NB4 (cell line): ENCODE measurements at regions not wholly inside any gene's neighbourhood (a gene's known extent, or its start where the extent isn't known, plus 50 kb on each side); places are given as distances from the start of the nearest gene placed in this dataset.

Experiments used
- DNase-seq: peaks from one replicate; pipeline ENCODE4 v3.0.0; 2010; ENCODE audit warnings: low read depth
- H3K4me3 ChIP-seq: one replicate; pipeline ENCODE4 v1.5.1; 2011; ENCODE audit warnings: mild to moderate bottlenecking, low read depth, low read length, moderate library complexity
- CTCF ChIP-seq: IDR thresholded peaks from one replicate; pipeline ENCODE4 v1.5.1; 2012; ENCODE audit warnings: low read depth, low read length
- MAX ChIP-seq: IDR thresholded peaks from 2 replicates; pipeline ENCODE4 v1.6.1; 2011; ENCODE audit warnings: low read depth, low read length
- MYC ChIP-seq: IDR thresholded peaks from 2 replicates; pipeline ENCODE4 v1.6.1; 2011; ENCODE audit warnings: low read depth, low read length
- POLR2A ChIP-seq: IDR thresholded peaks from 2 replicates; pipeline ENCODE4 v1.6.1; 2011; ENCODE audit warnings: mild to moderate bottlenecking; ENCODE audit not compliant: insufficient read length; ENCODE audit errors: extremely low read depth

- no peak for DNase-seq
- TF ChIP-seq MYC (no peak), CTCF (no peak), POLR2A (no peak), MAX (no peak)
- H3K4me3 ChIP-seq = no peak overlapping the region
Measured at GRCh38 chr11:10371926-10372641, 67.2 kb downstream of the ADM start.

- DNase-seq = no peak
- H3K4me3 ChIP-seq = no peak overlapping the region
- no peak for TF ChIP-seq POLR2A
- TF ChIP-seq CTCF = no peak
Measured at GRCh38 chr11:10373340-10373739, 68.5 kb downstream of the ADM start.

- TF ChIP-seq CTCF (no peak), MAX (no peak), POLR2A (no peak), MYC (no peak)
- no peak for DNase-seq
Measured at GRCh38 chr11:10373929-10374328, 69.1 kb downstream of the ADM start.

GRCh38 chr11:10374386-10374785, 69.5 kb downstream of the ADM start:
- H3K4me3 ChIP-seq = no peak overlapping the region
- TF ChIP-seq MAX (no peak), MYC (no peak), POLR2A (no peak), CTCF (no peak)
- no peak for DNase-seq

More at GRCh38 chr11:10373929-10374328, 69.1 kb downstream of the ADM start:
- H3K4me3 ChIP-seq = no peak overlapping the region

- DNase-seq = no peak
Measured at GRCh38 chr11:10375280-10375971, 70.6 kb downstream of the ADM start.

More at GRCh38 chr11:10375280-10375971, 70.6 kb downstream of the ADM start:
- TF ChIP-seq MAX (no peak), MYC (no peak), POLR2A (no peak), CTCF (no peak)
- no peak overlapping the region for H3K4me3 ChIP-seq
